ENCODE measurements at regions not wholly inside any gene's neighbourhood (a gene's known extent, or its start where the extent isn't known, plus 50 kb on each side); places are given as distances from the start of the nearest gene placed in this dataset.

DNA sequence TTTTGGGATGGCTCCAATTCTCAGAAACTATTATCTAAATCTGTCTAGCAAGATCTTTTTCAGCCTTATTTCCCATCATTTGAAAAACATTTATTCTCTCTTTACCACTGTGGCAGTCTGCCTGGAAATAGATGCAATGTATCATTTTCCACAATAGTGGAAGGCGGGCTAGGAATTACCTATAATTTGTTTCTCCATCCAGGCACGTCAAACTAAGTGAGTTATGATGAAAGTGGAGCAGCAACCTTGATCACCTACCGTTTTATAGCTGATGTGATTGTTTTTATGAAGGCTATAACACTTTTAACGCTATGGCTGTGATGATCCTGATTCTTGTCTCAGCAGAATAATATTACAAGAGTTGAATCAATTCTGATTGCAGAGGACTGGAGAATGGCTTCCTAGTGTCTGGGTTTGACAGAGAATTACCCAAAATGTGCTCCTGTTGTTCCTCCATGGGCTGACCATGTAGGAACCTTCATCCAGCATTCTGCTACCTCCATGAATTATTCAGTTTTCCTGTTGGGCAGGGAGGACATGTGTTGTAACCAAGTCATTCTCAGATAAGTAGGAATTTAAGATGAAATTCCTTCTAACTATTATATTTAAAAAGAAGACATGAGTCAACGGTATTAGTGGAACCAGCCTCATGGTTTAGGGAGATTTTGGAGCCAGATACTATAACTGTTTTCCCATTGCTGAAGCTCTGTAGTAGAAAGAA is 231.5 kb upstream of the SGO1 start:
- no peaks in the 10 kb centered on the region for H3K27me3 Mint-ChIP-seq (ENCODE audit: unreplicated experiment)
- H3K4me3 Mint-ChIP-seq (ENCODE audit: unreplicated experiment): no peak overlapping the region
- no peak for DNase-seq (ENCODE audit: low spot score)
- TF ChIP-seq, protein P1, sequence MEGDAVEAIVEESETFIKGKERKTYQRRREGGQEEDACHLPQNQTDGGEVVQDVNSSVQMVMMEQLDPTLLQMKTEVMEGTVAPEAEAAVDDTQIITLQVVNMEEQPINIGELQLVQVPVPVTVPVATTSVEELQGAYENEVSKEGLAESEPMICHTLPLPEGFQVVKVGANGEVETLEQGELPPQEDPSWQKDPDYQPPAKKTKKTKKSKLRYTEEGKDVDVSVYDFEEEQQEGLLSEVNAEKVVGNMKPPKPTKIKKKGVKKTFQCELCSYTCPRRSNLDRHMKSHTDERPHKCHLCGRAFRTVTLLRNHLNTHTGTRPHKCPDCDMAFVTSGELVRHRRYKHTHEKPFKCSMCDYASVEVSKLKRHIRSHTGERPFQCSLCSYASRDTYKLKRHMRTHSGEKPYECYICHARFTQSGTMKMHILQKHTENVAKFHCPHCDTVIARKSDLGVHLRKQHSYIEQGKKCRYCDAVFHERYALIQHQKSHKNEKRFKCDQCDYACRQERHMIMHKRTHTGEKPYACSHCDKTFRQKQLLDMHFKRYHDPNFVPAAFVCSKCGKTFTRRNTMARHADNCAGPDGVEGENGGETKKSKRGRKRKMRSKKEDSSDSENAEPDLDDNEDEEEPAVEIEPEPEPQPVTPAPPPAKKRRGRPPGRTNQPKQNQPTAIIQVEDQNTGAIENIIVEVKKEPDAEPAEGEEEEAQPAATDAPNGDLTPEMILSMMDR (IDR thresholded peaks at IDR 0.05; ENCODE audit: unreplicated experiment): no peak
- no peak overlapping the region for H3K27ac Mint-ChIP-seq (ENCODE audit: unreplicated experiment)
- H3K9me3 Mint-ChIP-seq (ENCODE audit: unreplicated experiment): no peaks in the 10 kb centered on the region
- no peaks in the 10 kb centered on the region for H3K4me1 Mint-ChIP-seq (ENCODE audit: unreplicated experiment)
- no peaks in the 10 kb centered on the region for H3K36me3 Mint-ChIP-seq (ENCODE audit: low read depth, unreplicated experiment)

DNA sequence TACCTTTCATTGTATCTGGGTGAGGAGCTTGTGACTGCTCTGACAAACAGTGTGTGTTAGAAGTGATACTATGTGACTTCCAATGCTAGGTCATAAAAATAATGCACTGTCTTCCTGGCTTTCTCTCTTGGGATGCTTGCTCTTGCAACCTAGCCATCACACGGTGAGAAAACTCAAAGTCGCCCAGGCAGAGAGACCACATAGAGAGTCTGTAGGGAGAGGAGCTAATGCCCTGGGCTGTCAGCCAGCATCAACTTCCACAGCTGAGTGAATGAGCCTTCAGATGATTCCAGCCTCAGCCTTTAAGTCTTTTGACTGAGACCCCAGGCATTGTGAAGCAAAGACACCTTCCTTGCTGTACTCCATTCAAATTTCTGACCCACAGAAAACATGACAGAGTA is 220.6 kb upstream of the SGO1 start:
- no peaks in the 10 kb centered on the region for H3K27me3 Mint-ChIP-seq (ENCODE audit: unreplicated experiment)
- no peak overlapping the region for H3K27ac Mint-ChIP-seq (ENCODE audit: unreplicated experiment)
- H3K36me3 Mint-ChIP-seq (ENCODE audit: low read depth, unreplicated experiment): no peaks in the 10 kb centered on the region
- no peak overlapping the region for H3K4me3 Mint-ChIP-seq (ENCODE audit: unreplicated experiment)
- TF ChIP-seq, protein P1 (IDR thresholded peaks at IDR 0.05; ENCODE audit: unreplicated experiment): no peak
- H3K9me3 Mint-ChIP-seq (ENCODE audit: unreplicated experiment): no peaks in the 10 kb centered on the region
- DNase-seq (ENCODE audit: low spot score): no peak
- H3K4me1 Mint-ChIP-seq (ENCODE audit: unreplicated experiment): no peaks in the 10 kb centered on the region

DNA sequence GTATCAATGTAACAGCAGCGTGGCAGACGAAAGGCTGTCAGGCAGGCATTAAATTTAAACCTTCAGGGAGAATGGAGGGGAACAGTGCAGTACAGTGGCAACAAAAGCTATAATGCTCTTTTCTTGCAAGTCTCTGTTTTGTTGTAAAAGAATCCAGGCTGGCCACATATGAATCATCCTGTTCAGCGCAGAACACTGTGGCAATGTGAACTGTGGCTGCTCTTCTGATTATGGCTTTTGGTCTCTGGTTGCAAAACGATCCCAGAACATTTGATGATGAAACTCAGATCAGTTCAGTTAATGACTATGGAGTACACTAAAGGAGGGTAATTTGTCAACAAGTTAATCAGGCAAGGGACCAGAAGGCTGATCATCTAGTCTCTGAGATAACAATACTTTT is 219.7 kb upstream of the SGO1 start:
- Mint-ChIP-seq H3K4me3 (ENCODE audit: unreplicated experiment) (no peak overlapping the region), H3K27ac (ENCODE audit: unreplicated experiment) (no peak overlapping the region), H3K27me3 (ENCODE audit: unreplicated experiment) (no peaks in the 10 kb centered on the region), H3K36me3 (ENCODE audit: low read depth, unreplicated experiment) (no peaks in the 10 kb centered on the region), H3K9me3 (ENCODE audit: unreplicated experiment) (no peaks in the 10 kb centered on the region), H3K4me1 (ENCODE audit: unreplicated experiment) (no peaks in the 10 kb centered on the region)
- TF ChIP-seq, protein P1 (IDR thresholded peaks at IDR 0.05; ENCODE audit: unreplicated experiment): no peak
- no peak for DNase-seq (ENCODE audit: low spot score)

DNA sequence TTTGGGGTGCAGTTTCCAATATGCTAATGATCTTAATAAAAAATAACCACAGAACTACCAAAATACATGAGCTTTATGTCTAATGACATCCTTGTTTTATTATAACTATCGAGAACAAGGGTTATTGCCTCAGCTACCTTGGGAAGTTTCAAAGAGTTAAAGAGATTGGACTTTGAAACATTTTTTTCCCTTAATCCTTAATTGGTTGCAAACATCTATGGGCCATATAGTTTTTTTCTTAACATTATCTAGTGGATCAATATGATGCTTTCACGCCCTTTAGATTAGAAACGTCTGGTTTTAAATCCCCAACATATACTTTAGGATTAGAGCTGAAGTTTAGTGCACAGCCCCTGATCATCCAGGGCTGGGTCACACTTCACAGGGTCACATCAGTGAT is 219.2 kb upstream of the SGO1 start:
- no peaks in the 10 kb centered on the region for H3K4me1 Mint-ChIP-seq (ENCODE audit: unreplicated experiment)
- H3K9me3 Mint-ChIP-seq (ENCODE audit: unreplicated experiment): no peaks in the 10 kb centered on the region
- H3K36me3 Mint-ChIP-seq (ENCODE audit: low read depth, unreplicated experiment): no peaks in the 10 kb centered on the region
- no peak overlapping the region for H3K27ac Mint-ChIP-seq (ENCODE audit: unreplicated experiment)
- no peaks in the 10 kb centered on the region for H3K27me3 Mint-ChIP-seq (ENCODE audit: unreplicated experiment)
- DNase-seq (ENCODE audit: low spot score): no peak
- TF ChIP-seq, protein P1 (IDR thresholded peaks at IDR 0.05; ENCODE audit: unreplicated experiment): no peak
- no peak overlapping the region for H3K4me3 Mint-ChIP-seq (ENCODE audit: unreplicated experiment)

DNA sequence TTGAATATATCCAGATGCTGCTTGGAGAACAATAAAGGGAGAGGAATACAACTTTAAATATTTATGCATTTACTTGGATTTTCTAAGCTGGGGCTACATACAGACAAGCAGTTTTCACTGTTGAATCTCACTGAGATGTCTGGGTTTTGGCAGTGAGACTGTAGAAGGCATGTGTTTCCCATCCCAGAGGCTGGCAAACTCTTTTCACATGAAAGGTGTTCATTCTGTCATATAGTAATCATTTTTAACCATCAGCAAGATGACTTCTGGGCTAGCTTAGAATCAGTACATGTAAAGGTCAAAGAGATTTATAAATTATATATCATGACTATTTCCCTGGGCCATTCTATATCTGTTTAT is 218.7 kb upstream of the SGO1 start:
- no peak for DNase-seq (ENCODE audit: low spot score)
- H3K4me3 Mint-ChIP-seq (ENCODE audit: unreplicated experiment): no peak overlapping the region
- H3K36me3 Mint-ChIP-seq (ENCODE audit: low read depth, unreplicated experiment): no peaks in the 10 kb centered on the region
- no peaks in the 10 kb centered on the region for H3K27me3 Mint-ChIP-seq (ENCODE audit: unreplicated experiment)
- H3K27ac Mint-ChIP-seq (ENCODE audit: unreplicated experiment): no peak overlapping the region
- TF ChIP-seq, protein P1 (IDR thresholded peaks at IDR 0.05; ENCODE audit: unreplicated experiment): no peak
- H3K9me3 Mint-ChIP-seq (ENCODE audit: unreplicated experiment): no peaks in the 10 kb centered on the region
- H3K4me1 Mint-ChIP-seq (ENCODE audit: unreplicated experiment): no peaks in the 10 kb centered on the region
